HEK293T (cell line): ENCODE measurements at regions not wholly inside any gene's neighbourhood (a gene's known extent, or its start where the extent isn't known, plus 50 kb on each side); places are given as distances from the start of the nearest gene placed in this dataset.

Experiments
- CTCF ChIA-PET: fragments of 350-600 bp; formaldehyde crosslinking; extraction: SDS; loops from one replicate; lab custom pipeline; 2021; ENCODE audit warnings: antibody characterized with exemption, inconsistent platforms; lab: Yijun Ruan, JAX
- POLR2A ChIA-PET: fragments of 350-600 bp; formaldehyde crosslinking; extraction: SDS; loops from one replicate; lab custom pipeline; 2020; ENCODE audit warnings: antibody characterized with exemption, inconsistent platforms; lab: Yijun Ruan, JAX
- DNase-seq: peaks from one replicate; pipeline ENCODE4 v3.0.0; 2012; ENCODE audit warnings: mixed read lengths; ENCODE audit errors: extremely low spot score
- ARNT ChIP-seq: fragments of 450-650 bp; IDR thresholded peaks from 2 replicates; pipeline ENCODE4 v1.6.1; 2017; ENCODE audit warnings: mild to moderate bottlenecking
- BHLHE40 ChIP-seq: fragments of 450-650 bp; IDR thresholded peaks from 2 replicates; pipeline ENCODE4 v1.6.1; 2016; ENCODE audit warnings: mild to moderate bottlenecking, moderate library complexity, borderline replicate concordance
- CTBP1 ChIP-seq: fragments of 450-650 bp; IDR thresholded peaks from 2 replicates; pipeline ENCODE4 v1.6.1; 2016; ENCODE audit warnings: borderline replicate concordance
- ELF4 ChIP-seq: fragments of 450-650 bp; IDR thresholded peaks from 2 replicates; pipeline ENCODE4 v1.6.1; 2017; ENCODE audit warnings: antibody characterized with exemption
- FOXA1 ChIP-seq: fragments of 450-650 bp; IDR thresholded peaks from 2 replicates; pipeline ENCODE4 v1.6.1; 2016; ENCODE audit warnings: mild to moderate bottlenecking
- FOXK2 ChIP-seq: fragments of 450-650 bp; IDR thresholded peaks from 2 replicates; pipeline ENCODE4 v1.6.1; 2016; ENCODE audit warnings: mild to moderate bottlenecking
- FOXM1 ChIP-seq: fragments of 450-650 bp; IDR thresholded peaks from 2 replicates; pipeline ENCODE4 v1.6.1; 2017; ENCODE audit warnings: mild to moderate bottlenecking, borderline replicate concordance
- HDGF ChIP-seq: fragments of 450-650 bp; IDR thresholded peaks from 2 replicates; pipeline ENCODE4 v1.6.1; 2017; ENCODE audit warnings: antibody characterized with exemption, borderline replicate concordance
- L3MBTL2 ChIP-seq: fragments of 450-650 bp; conservative IDR thresholded peaks from 2 replicates; pipeline ENCODE4 v1.6.1; 2016; ENCODE audit warnings: mild to moderate bottlenecking
- LEF1 ChIP-seq: fragments of 450-650 bp; IDR thresholded peaks from 2 replicates; pipeline ENCODE4 v1.6.1; 2017; ENCODE audit warnings: mild to moderate bottlenecking, borderline replicate concordance
- NFRKB ChIP-seq: fragments of 450-650 bp; IDR thresholded peaks from 2 replicates; pipeline ENCODE4 v1.6.1; 2016; ENCODE audit warnings: mild to moderate bottlenecking, moderate library complexity
- PKNOX1 ChIP-seq: fragments of 450-650 bp; IDR thresholded peaks from 2 replicates; pipeline ENCODE4 v1.6.1; 2016
- SP1 ChIP-seq: fragments of 450-650 bp; IDR thresholded peaks from 2 replicates; pipeline ENCODE4 v1.6.1; 2017
- SUZ12 ChIP-seq: fragments of 450-650 bp; IDR thresholded peaks from 2 replicates; pipeline ENCODE4 v1.6.1; 2016; ENCODE audit warnings: mild to moderate bottlenecking
- TARDBP ChIP-seq: fragments of 450-650 bp; IDR thresholded peaks from 2 replicates; pipeline ENCODE4 v1.6.1; 2016
- ZNF384 ChIP-seq: fragments of 450-650 bp; IDR thresholded peaks from 2 replicates; pipeline ENCODE4 v1.6.1; 2016

DNA sequence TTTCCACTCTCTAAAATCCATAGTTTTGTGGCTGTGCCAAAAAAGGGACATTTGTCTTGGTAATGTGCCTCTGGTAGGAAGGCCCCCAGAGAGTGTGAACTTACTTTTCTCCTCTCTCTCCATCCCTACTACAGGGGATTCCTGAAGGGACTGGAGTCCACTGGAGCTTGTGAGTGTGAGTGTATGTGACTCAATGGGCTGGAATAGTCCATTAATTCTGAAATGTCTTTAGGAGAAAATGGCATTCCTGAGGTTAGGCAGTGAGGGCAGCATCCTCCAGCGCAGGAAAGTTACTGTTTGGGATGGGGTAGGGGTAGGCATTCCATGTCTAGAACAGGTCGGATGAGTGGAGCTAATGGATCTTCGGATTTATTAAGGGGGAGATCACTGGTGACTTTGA lies 59.8 kb upstream of the CACNA2D3 start:
- DNase-seq: no peak
- TF ChIP-seq BHLHE40 (no peak), LEF1 (no peak), SUZ12 (no peak), TARDBP (no peak), ZNF384 (no peak), NFRKB (no peak), ELF4 (no peak), CTBP1 (no peak), FOXA1 (no peak), HDGF (no peak), PKNOX1 (no peak), FOXM1 (no peak)
- POLR2A ChIA-PET: no interaction called here
- CTCF ChIA-PET: no interaction called here

DNA sequence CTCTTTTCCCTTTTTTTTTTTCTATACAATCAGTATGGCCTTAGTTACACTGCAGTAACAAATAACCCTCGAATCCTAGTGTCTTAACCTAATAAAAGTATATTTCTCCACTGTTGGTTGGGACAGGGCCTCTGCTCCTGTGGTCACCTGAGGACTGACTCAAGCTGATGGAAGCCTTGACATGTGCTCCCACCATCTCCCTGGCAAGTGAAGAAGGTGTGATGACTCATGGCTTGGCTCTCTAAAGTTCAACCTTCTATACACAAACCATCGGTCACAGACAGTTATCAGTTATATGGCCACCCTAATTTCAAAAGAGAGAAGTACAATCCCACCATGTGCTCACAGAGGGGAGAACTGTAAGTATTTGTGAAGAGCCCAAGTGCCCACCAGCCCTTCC lies 65.8 kb upstream of the CACNA2D3 start:
- DNase-seq: no peak
- ChIA-PET CTCF (no interaction called here), POLR2A (no interaction called here)
- TF ChIP-seq FOXA1 (no peak), FOXM1 (no peak), NFRKB (no peak), TARDBP (no peak)

DNA sequence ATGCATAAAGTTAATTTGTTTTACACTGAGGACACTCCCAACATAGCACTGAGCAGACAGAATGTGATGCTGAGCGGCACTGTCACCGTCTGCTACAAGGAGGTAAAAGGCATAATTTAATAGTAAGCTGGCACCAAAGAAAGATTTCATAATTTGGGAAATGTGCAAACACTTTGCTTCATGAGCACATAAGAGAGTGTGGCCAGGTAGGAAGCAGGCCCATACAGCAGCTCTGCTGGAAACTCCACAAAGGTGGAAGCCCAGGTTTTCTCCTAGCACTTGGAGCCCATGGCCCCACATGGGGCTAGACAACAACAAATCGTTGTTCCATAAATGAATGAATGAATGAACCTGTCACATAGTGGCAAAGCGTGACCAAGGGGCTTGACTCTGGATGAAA lies 68.5 kb upstream of the CACNA2D3 start:
- CTCF ChIA-PET: no interaction called here
- TF ChIP-seq ZNF384 (no peak), ARNT (no peak), SP1 (no peak), FOXM1 (no peak), NFRKB (no peak), SUZ12 (no peak), FOXA1 (no peak), TARDBP (no peak), LEF1 (no peak), HDGF (no peak), ELF4 (no peak), CTBP1 (no peak), FOXK2 (no peak), L3MBTL2 (no peak), BHLHE40 (no peak), PKNOX1 (no peak)

DNA sequence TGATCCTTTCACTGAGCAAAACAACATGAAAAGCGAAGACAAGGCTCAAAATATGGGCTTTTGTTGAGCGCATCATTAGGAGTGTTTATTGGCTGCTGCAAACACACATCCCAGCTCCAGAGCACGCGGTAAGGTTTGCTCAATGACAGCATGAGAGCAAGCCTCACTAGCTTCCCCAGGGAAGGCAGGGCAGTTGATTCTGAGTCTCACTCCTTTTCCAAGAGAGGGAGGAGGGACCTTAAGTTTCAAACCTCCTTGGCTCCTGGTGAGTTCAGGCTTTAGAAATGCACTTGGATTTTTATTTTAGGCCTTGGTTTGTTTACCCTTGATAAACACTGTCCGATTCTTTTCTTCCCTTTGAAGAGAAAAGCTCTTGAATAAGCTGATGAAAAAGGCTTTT lies 69.1 kb upstream of the CACNA2D3 start:
- TF ChIP-seq HDGF (no peak), FOXM1 (no peak), CTBP1 (no peak), ARNT (no peak)
- POLR2A ChIA-PET: no interaction called here
- DNase-seq: no peak
- CTCF ChIA-PET: no interaction called here

More for the DNA sequence above, 68.5 kb upstream of the CACNA2D3 start:
- DNase-seq: no peak
- POLR2A ChIA-PET: no interaction called here

GRCh38 chr3:54047568-54047967 lies 74.8 kb upstream of the CACNA2D3 start:
- TF ChIP-seq BHLHE40: no peak
- no peak for TF ChIP-seq CTBP1
- TF ChIP-seq SP1: no peak
- no peak for TF ChIP-seq FOXA1
- no peak for TF ChIP-seq TARDBP
- TF ChIP-seq SUZ12: no peak
- TF ChIP-seq LEF1: no peak
- TF ChIP-seq ELF4: no peak
- TF ChIP-seq PKNOX1: no peak
- no peak for TF ChIP-seq FOXM1
- no peak for TF ChIP-seq L3MBTL2
- no peak for TF ChIP-seq ARNT
- no peak for TF ChIP-seq ZNF384
- TF ChIP-seq HDGF: no peak
- CTCF ChIA-PET: no interaction called here
- POLR2A ChIA-PET: no interaction called here
- DNase-seq: no peak

DNA sequence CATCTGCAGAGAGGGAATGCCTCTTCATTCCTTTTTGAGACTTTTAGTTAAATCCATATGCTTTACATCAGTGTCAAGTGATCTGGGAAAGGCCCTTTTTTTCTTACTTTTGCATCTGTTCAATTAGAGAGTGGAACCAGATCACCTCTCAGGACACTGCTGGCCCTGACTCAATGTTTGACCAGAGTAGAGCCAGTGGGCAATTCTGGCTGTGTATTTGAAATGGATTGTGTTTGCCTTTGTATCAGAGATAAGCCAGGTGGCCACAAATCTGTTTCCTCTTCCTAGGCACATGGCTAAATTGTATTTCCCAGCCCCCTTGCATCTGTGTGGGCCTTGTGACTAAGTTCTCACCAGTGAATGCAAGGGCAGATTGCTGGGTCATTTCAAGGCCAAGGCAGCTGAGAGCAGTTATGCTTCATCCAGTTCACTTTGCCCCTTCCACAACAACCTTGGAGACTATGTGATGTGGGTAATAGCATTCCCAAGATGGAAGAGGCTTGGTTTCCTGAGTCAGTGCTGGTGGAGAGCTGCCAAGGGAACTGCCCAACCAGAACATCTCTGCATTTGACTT lies 75.6 kb upstream of the CACNA2D3 start:
- no peak for DNase-seq
- POLR2A ChIA-PET: no interaction called here
- CTCF ChIA-PET: no interaction called here
- TF ChIP-seq TARDBP: no peak
- no peak for TF ChIP-seq FOXA1
- no peak for TF ChIP-seq LEF1
- no peak for TF ChIP-seq ELF4
- TF ChIP-seq FOXK2: no peak
- no peak for TF ChIP-seq HDGF
- TF ChIP-seq BHLHE40: no peak
- no peak for TF ChIP-seq FOXM1
- TF ChIP-seq SUZ12: no peak
- no peak for TF ChIP-seq L3MBTL2
- no peak for TF ChIP-seq PKNOX1
- TF ChIP-seq CTBP1: no peak
